SK-N-SH (cell line): ENCODE measurements at regions not wholly inside any gene's neighbourhood (a gene's known extent, or its start where the extent isn't known, plus 50 kb on each side); places are given as distances from the start of the nearest gene placed in this dataset.

Experiments used
- CTCF ChIP-seq: fragments of 200-600 bp; sonication (generic); IDR thresholded peaks from 2 replicates; pipeline ENCODE4 v1.6.1; 2017; ENCODE audit warnings: antibody characterized with exemption, mild to moderate bottlenecking, moderate library complexity
- GABPA ChIP-seq: IDR thresholded peaks from 2 replicates; pipeline ENCODE4 v1.4.0; 2012; ENCODE audit warnings: low read depth, mild to moderate bottlenecking
- MXI1 ChIP-seq: IDR thresholded peaks from 2 replicates; pipeline ENCODE4 v1.6.1; 2012; ENCODE audit warnings: mild to moderate bottlenecking, low read depth, low read length, improper control_type of control experiment
- POLR2AphosphoS5 ChIP-seq: IDR thresholded peaks from 2 replicates; pipeline ENCODE4 v1.6.1; 2012; ENCODE audit warnings: low read depth, low read length
- SIN3A ChIP-seq: IDR thresholded peaks from 2 replicates; pipeline ENCODE4 v1.6.1; 2012; ENCODE audit warnings: low read depth, mild to moderate bottlenecking, low read length, moderate library complexity, borderline replicate concordance
- TAF1 ChIP-seq: IDR thresholded peaks from 2 replicates; pipeline ENCODE4 v1.6.1; 2012; ENCODE audit warnings: low read depth, mild to moderate bottlenecking, low read length, moderate library complexity, borderline replicate concordance
- USF2 ChIP-seq: fragments of 150-350 bp; IDR thresholded peaks from 2 replicates; pipeline ENCODE4 v1.6.1; 2017; ENCODE audit warnings: antibody characterized with exemption, low read length, low read depth, borderline replicate concordance
- TF ChIP-seq, protein P1 (sequence below): IDR thresholded peaks from 2 replicates; pipeline ENCODE4 v1.6.1; 2012; ENCODE audit warnings: mild to moderate bottlenecking, low read depth, low read length, moderate library complexity

GRCh38 chrX:819684-820083, 189.1 kb downstream of the SHOX start:
- no peak for TF ChIP-seq MXI1
- TF ChIP-seq USF2, result no peak
- no peak for TF ChIP-seq CTCF
- TF ChIP-seq, protein P1, sequence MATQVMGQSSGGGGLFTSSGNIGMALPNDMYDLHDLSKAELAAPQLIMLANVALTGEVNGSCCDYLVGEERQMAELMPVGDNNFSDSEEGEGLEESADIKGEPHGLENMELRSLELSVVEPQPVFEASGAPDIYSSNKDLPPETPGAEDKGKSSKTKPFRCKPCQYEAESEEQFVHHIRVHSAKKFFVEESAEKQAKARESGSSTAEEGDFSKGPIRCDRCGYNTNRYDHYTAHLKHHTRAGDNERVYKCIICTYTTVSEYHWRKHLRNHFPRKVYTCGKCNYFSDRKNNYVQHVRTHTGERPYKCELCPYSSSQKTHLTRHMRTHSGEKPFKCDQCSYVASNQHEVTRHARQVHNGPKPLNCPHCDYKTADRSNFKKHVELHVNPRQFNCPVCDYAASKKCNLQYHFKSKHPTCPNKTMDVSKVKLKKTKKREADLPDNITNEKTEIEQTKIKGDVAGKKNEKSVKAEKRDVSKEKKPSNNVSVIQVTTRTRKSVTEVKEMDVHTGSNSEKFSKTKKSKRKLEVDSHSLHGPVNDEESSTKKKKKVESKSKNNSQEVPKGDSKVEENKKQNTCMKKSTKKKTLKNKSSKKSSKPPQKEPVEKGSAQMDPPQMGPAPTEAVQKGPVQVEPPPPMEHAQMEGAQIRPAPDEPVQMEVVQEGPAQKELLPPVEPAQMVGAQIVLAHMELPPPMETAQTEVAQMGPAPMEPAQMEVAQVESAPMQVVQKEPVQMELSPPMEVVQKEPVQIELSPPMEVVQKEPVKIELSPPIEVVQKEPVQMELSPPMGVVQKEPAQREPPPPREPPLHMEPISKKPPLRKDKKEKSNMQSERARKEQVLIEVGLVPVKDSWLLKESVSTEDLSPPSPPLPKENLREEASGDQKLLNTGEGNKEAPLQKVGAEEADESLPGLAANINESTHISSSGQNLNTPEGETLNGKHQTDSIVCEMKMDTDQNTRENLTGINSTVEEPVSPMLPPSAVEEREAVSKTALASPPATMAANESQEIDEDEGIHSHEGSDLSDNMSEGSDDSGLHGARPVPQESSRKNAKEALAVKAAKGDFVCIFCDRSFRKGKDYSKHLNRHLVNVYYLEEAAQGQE, result no peak
- TF ChIP-seq POLR2AphosphoS5, result no peak
- TF ChIP-seq SIN3A, result no peak
- no peak for TF ChIP-seq TAF1
- no peak for TF ChIP-seq GABPA
